HL-60 (cell line): ENCODE measurements at regions not wholly inside any gene's neighbourhood (a gene's known extent, or its start where the extent isn't known, plus 50 kb on each side); places are given as distances from the start of the nearest gene placed in this dataset.
"Not testable (repeated sequence)": the region's sequence is repeated elsewhere in the genome, so short reads cannot be mapped to it uniquely, and the experiment has no call there.

Source experiments
- DNase-seq, 2 experiments: peaks; one replicate each; pipeline ENCODE4 v3.0.0-alpha.2; 2010 to 2020; ENCODE audit warnings: low read depth in 1 of 2, low spot score in 1 of 2
- H3K27ac ChIP-seq: fragments of 250-450 bp; sonication (Bioruptor Pico); replicated peaks from 2 replicates; pipeline ENCODE4 v1.5.1; 2020; ENCODE audit warnings: mild to moderate bottlenecking, moderate library complexity
- H3K27me3 ChIP-seq: fragments of 250-450 bp; sonication (Bioruptor Pico); 2 replicates; pipeline ENCODE4 v1.5.1; 2021; ENCODE audit warnings: mild to moderate bottlenecking, moderate library complexity; ENCODE audit not compliant: insufficient read depth, poor library complexity, severe bottlenecking
- H3K4me3 ChIP-seq: replicated peaks from 2 replicates; pipeline ENCODE4 v1.5.1; 2011; ENCODE audit warnings: mild to moderate bottlenecking, control low read depth, low read length; ENCODE audit not compliant: insufficient read depth
- CTCF ChIP-seq: IDR thresholded peaks from one replicate; pipeline ENCODE4 v1.5.1; 2011; ENCODE audit warnings: low read length, control low read depth, inconsistent platforms; ENCODE audit not compliant: insufficient read depth
- GABPA ChIP-seq: IDR thresholded peaks from 2 replicates; pipeline ENCODE4 v1.6.1; 2012; ENCODE audit warnings: low read depth
- POLR2AphosphoS5 ChIP-seq: IDR thresholded peaks from 2 replicates; pipeline ENCODE4 v1.6.1; 2012; ENCODE audit warnings: low read depth
- REST ChIP-seq: IDR thresholded peaks from 2 replicates; pipeline ENCODE4 v1.6.1; 2012; ENCODE audit warnings: low read depth; ENCODE audit not compliant: insufficient replicate concordance
- SPI1 ChIP-seq: IDR thresholded peaks from 2 replicates; pipeline ENCODE4 v1.6.1; 2012; ENCODE audit warnings: low read depth, mild to moderate bottlenecking, borderline replicate concordance

GRCh38 chr4:138438608-138439007 lies 196.5 kb upstream of the SLC7A11 start:
- no peaks in the 10 kb centered on the region for H3K27me3 ChIP-seq
- no peak overlapping the region for H3K27ac ChIP-seq
- no peak for DNase-seq
- no peak for TF ChIP-seq GABPA
- no peak for TF ChIP-seq REST
- no peak for TF ChIP-seq CTCF
- no peak for TF ChIP-seq SPI1
- TF ChIP-seq POLR2AphosphoS5: no peak
- no peak overlapping the region for H3K4me3 ChIP-seq

GRCh38 chr4:138437263-138437851 lies 195.2 kb upstream of the SLC7A11 start:
- no peak overlapping the region for H3K4me3 ChIP-seq
- TF ChIP-seq POLR2AphosphoS5 (no peak), REST (no peak), CTCF (no peak), GABPA (no peak), SPI1 (no peak)
- no peak for DNase-seq
- H3K27ac ChIP-seq: no peak overlapping the region
- no peaks in the 10 kb centered on the region for H3K27me3 ChIP-seq

GRCh38 chr4:138435733-138436132 lies 193.6 kb upstream of the SLC7A11 start:
- peak overlapping the region; percentile 59 for H3K27ac ChIP-seq
- not testable (repeated sequence) for H3K4me3 ChIP-seq, H3K27me3 ChIP-seq, DNase-seq

- H3K27ac ChIP-seq: peak overlapping the region; percentile 59
- not testable (repeated sequence) for H3K4me3 ChIP-seq, H3K27me3 ChIP-seq
- DNase-seq: peak; percentile 21 to 46
These were observed 192.9 kb upstream of the SLC7A11 start for GRCh38 chr4:138435046-138435445.

- Histone ChIP-seq H3K4me3 (no peak overlapping the region), H3K27ac (no peak overlapping the region), H3K27me3 (no peaks in the 10 kb centered on the region)
- no peak for DNase-seq
- TF ChIP-seq POLR2AphosphoS5 (no peak), REST (no peak), CTCF (no peak), SPI1 (no peak)
These were observed 186.5 kb upstream of the SLC7A11 start for GRCh38 chr4:138428611-138429010.
